GM12892 (cell line): ENCODE measurements at regions not wholly inside any gene's neighbourhood (a gene's known extent, or its start where the extent isn't known, plus 50 kb on each side); places are given as distances from the start of the nearest gene placed in this dataset.

ENCODE experiments used
- POLR2A ChIP-seq: IDR thresholded peaks from 2 replicates; pipeline ENCODE4 v1.6.1; 2011; ENCODE audit warnings: low read depth, low read length, control low read depth
- POLR2AphosphoS5 ChIP-seq: IDR thresholded peaks from 2 replicates; pipeline ENCODE4 v1.6.1; 2011; ENCODE audit warnings: low read depth, low read length, control low read depth

DNA sequence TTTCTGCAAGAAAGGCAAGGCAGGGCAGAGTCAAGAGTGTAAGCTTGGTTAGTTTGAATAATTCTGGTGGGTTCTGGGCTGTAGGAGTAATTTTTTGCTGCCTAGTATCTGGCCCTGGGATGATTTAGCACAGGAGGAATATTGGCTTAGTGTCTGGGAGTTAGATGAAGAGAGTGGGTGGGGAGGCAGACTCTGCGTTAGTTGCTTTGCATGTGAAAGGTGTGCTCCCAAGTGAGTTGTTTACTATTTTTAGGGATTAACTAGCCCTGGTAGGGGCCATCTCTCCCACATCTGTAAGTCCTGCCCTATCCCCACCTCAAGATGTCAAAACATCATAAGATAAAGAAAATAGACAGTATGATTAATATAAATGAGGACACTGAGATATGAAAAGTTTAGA, 249.7 kb downstream of the LRIG3 start:
- TF ChIP-seq POLR2A = no peak
- no peak for TF ChIP-seq POLR2AphosphoS5
